OCI-LY7 (cell line): ENCODE measurements at regions not wholly inside any gene's neighbourhood (a gene's known extent, or its start where the extent isn't known, plus 50 kb on each side); places are given as distances from the start of the nearest gene placed in this dataset.

ENCODE experiments used
- BruUV-seq: library from RNA; stranded (reverse); fragments of 400-500 nt; replicated peaks from 2 replicates; lab custom pipeline; 2021; lab: Mats Ljungman, UMichigan
- CTCF ChIA-PET: fragments of 300-600 bp; sonication (Branson Sonifier 250); formaldehyde crosslinking; loops from one replicate; lab custom pipeline; 2022; ENCODE audit warnings: antibody characterized with exemption; ENCODE audit not compliant: unreplicated experiment; lab: Charles Lee
- POLR2A ChIA-PET: fragments of 300-600 bp; sonication (Branson Sonifier 250); formaldehyde crosslinking; loops from one replicate; lab custom pipeline; 2022; ENCODE audit warnings: antibody characterized with exemption; lab: Charles Lee
- DNase-seq: peaks from one replicate; pipeline ENCODE4 v3.0.0-alpha.2; 2015; ENCODE audit warnings: low spot score
- H2AFZ ChIP-seq: fragments of 200-600 bp; sonication (generic), shearing (Covaris generic); 2 replicates; pipeline ENCODE4 v1.6.1; 2014; ENCODE audit warnings: mild to moderate bottlenecking, antibody characterized with exemption, low read length, moderate library complexity
- H3K27ac ChIP-seq: fragments of 200-600 bp; sonication (generic); 2 replicates; pipeline ENCODE4 v1.5.1; 2014; ENCODE audit warnings: mixed run types, low read depth, mild to moderate bottlenecking, moderate library complexity, low read length, inconsistent platforms; ENCODE audit not compliant: poor library complexity, severe bottlenecking
- H3K36me3 ChIP-seq: fragments of 200-600 bp; sonication (generic); 2 replicates; pipeline ENCODE4 v1.6.1; 2014; ENCODE audit warnings: mild to moderate bottlenecking, antibody characterized with exemption, low read length, moderate library complexity, mixed read lengths; ENCODE audit not compliant: insufficient read depth
- H3K4me1 ChIP-seq: fragments of 200-600 bp; sonication (generic); 2 replicates; pipeline ENCODE4 v1.5.1; 2014; ENCODE audit warnings: mild to moderate bottlenecking, low read length; ENCODE audit not compliant: insufficient read depth, poor library complexity, severe bottlenecking
- H3K4me2 ChIP-seq: fragments of 200-600 bp; sonication (generic); 2 replicates; pipeline ENCODE4 v1.6.1; 2014; ENCODE audit warnings: mild to moderate bottlenecking, low read length
- H3K4me3 ChIP-seq: fragments of 200-600 bp; sonication (generic); 2 replicates; pipeline ENCODE4 v1.5.1; 2014; ENCODE audit warnings: mild to moderate bottlenecking, low read depth, low read length; ENCODE audit not compliant: poor library complexity, severe bottlenecking
- H3K79me2 ChIP-seq: fragments of 200-600 bp; sonication (generic); 2 replicates; pipeline ENCODE4 v1.6.1; 2016; ENCODE audit warnings: low read depth, mild to moderate bottlenecking, low read length, moderate library complexity, mixed read lengths; ENCODE audit not compliant: insufficient read depth
- H3K9me2 ChIP-seq: fragments of 200-600 bp; sonication (generic); 2 replicates; pipeline ENCODE4 v1.6.1; 2016; ENCODE audit warnings: mild to moderate bottlenecking, low read length, mixed read lengths; ENCODE audit not compliant: insufficient read depth
- H3K9me3 ChIP-seq: fragments of 200-600 bp; sonication (generic); 2 replicates; pipeline ENCODE4 v1.6.1; 2014; ENCODE audit warnings: mild to moderate bottlenecking, mixed run types, low read length, mixed read lengths
- H4K20me1 ChIP-seq: fragments of 200-600 bp; sonication (generic); 2 replicates; pipeline ENCODE4 v1.6.1; 2014; ENCODE audit warnings: mild to moderate bottlenecking, antibody characterized with exemption, low read length, moderate library complexity, mixed read lengths; ENCODE audit not compliant: insufficient read depth
- CTCF ChIP-seq: fragments of 200-600 bp; sonication (generic); conservative IDR thresholded peaks from 2 replicates; pipeline ENCODE4 v1.5.1; 2014; ENCODE audit warnings: mild to moderate bottlenecking, antibody characterized with exemption, low read length, moderate library complexity, mixed read lengths
- EZH2phosphoT487 ChIP-seq: fragments of 200-600 bp; sonication (generic); IDR thresholded peaks from 2 replicates; pipeline ENCODE4 v1.6.1; 2018; ENCODE audit warnings: low read depth, borderline replicate concordance, mild to moderate bottlenecking, mixed run types, antibody characterized with exemption, low read length, moderate library complexity, mixed read lengths
- intact Hi-C: fragments of 100-400 bp; cut with micrococcal nuclease; formaldehyde crosslinking; loops from one replicate; pipeline ENCODE4 v1.10.0; 2022; ENCODE audit not compliant: unreplicated experiment

DNA sequence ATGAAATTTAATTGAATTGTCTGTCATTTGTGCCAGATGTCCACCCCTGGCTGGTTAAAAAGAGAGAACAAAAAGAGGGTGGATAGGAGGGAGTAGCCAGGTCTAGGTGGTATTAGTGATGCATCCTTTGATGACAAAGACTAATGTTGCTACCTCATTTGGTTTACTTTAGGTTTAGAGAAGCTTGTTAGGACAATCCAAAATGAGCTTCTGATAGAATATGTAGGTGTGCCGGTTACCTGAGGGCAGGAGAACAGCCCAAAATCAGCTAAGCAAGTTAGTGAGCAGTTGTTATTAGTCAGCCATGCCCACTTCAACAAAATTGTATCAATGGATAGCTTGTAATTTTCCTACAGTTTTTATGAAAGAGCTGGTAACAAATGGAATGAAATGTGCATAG is 61.4 kb upstream of the PTGS2 start:
- Histone ChIP-seq H3K4me1 (no peaks in the 10 kb centered on the region), H3K27ac (no peak overlapping the region), H3K4me2 (no peak overlapping the region), H3K36me3 (no peaks in the 10 kb centered on the region), H4K20me1 (no peaks in the 10 kb centered on the region), H3K79me2 (no peaks in the 10 kb centered on the region), H3K4me3 (no peak overlapping the region), H3K9me2 (no peaks in the 10 kb centered on the region), H3K9me3 (no peaks in the 10 kb centered on the region), H2AFZ (no peak overlapping the region)
- BruUV-seq: no TSS peak
- ChIA-PET CTCF (no interaction called here), POLR2A (no interaction called here)
- no peak for TF ChIP-seq CTCF
- TF ChIP-seq EZH2phosphoT487: no peak
- intact Hi-C loops: no loop called here
- no peak for DNase-seq

DNA sequence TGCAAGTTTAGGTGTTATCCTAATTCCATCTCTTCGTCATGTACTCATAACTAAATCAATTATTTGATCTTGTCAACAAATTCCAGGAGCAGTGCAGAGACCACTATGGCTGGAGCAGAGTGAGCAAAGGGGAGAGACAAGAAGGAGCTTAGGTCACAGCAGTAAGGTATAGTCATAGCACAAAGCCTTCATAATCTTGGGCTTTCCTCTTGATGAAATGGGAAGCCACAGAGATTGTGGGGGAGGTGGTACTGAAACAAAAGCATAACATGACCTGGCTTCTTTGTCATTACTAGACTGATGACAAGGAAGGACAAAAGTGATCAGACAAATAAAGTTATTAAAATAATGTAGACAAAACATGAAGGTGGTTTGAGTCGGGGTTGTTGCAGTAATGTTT is 60.1 kb upstream of the PTGS2 start:
- CTCF ChIA-PET: no interaction called here
- no peaks in the 10 kb centered on the region for H3K9me2 ChIP-seq
- no peak overlapping the region for H3K4me3 ChIP-seq
- POLR2A ChIA-PET: interaction anchor here (0.5 kb wide), 1 partner anchor 341 kb away, joined by 3 read pairs; no protein-coding TSS in a partner anchor
- no peaks in the 10 kb centered on the region for H3K9me3 ChIP-seq
- intact Hi-C loops: no loop called here
- no peak overlapping the region for H3K27ac ChIP-seq
- DNase-seq: no peak
- H3K4me1 ChIP-seq: no peaks in the 10 kb centered on the region
- H4K20me1 ChIP-seq: no peaks in the 10 kb centered on the region
- no peaks in the 10 kb centered on the region for H3K36me3 ChIP-seq
- TF ChIP-seq EZH2phosphoT487 (no peak), CTCF (no peak)
- no peaks in the 10 kb centered on the region for H3K79me2 ChIP-seq
- no peak overlapping the region for H3K4me2 ChIP-seq
- no TSS peak for BruUV-seq
- H2AFZ ChIP-seq: no peak overlapping the region

DNA sequence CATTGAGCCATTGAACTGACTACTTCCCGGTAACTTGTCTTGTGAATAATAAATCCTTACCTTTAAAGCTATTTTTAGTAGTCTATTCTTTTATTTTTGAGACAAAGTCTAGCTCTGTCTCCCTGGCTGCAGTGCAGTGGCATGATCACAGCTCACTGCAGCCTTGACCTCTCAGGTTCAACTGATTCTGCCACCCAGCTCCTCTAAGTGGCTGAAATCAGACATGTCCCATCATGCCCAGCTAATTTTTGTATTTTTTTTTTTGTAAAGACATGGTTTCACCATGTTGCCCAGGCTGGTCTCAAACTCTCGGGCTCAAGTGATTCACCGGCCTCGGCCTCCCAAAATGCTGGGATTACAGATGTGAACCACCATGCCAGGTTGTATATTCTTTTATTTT is 59.3 kb upstream of the PTGS2 start:
- CTCF ChIA-PET: no interaction called here
- POLR2A ChIA-PET: interaction anchor here (0.6 kb wide), 1 partner anchor 18 kb away, joined by 3 read pairs; no protein-coding TSS in a partner anchor
- intact Hi-C loops: no loop called here

More for the DNA sequence above, 59.3 kb upstream of the PTGS2 start:
- no peaks in the 10 kb centered on the region for H4K20me1 ChIP-seq
- H3K9me2 ChIP-seq: no peaks in the 10 kb centered on the region
- no peaks in the 10 kb centered on the region for H3K4me1 ChIP-seq
- no peak overlapping the region for H2AFZ ChIP-seq
- BruUV-seq: no TSS peak
- H3K79me2 ChIP-seq: no peaks in the 10 kb centered on the region
- TF ChIP-seq EZH2phosphoT487 (no peak), CTCF (no peak)
- no peak overlapping the region for H3K27ac ChIP-seq
- DNase-seq: no peak
- no peaks in the 10 kb centered on the region for H3K36me3 ChIP-seq
- no peaks in the 10 kb centered on the region for H3K9me3 ChIP-seq
- H3K4me3 ChIP-seq: no peak overlapping the region
- no peak overlapping the region for H3K4me2 ChIP-seq
